Body of pancreas (tissue), 4 donors: ENCODE measurements at regions not wholly inside any gene's neighbourhood (a gene's known extent, or its start where the extent isn't known, plus 50 kb on each side); places are given as distances from the start of the nearest gene placed in this dataset.

ENCODE experiments used
- ATAC-seq: fragments of 150-250 bp; one replicate; pipeline ENCODE4 v1.9.1; 2016
- DNase-seq, 4 donors: peaks; one replicate each; pipeline ENCODE4 v3.0.0-alpha.2; 2019
- H3K27ac ChIP-seq, 4 donors: fragments of 200-600 bp; sonication (generic); 1 replicate in 3 of 4; 2 replicates in 1 of 4; pipeline versions ENCODE4 v1.5.1 to v1.6.1; 2016 to 2019; ENCODE audit warnings: mild to moderate bottlenecking in 1 of 4, mixed read lengths in 1 of 4, moderate library complexity in 1 of 4
- H3K27me3 ChIP-seq, 2 donors: fragments of 200-600 bp; sonication (generic); one replicate each; pipeline ENCODE4 v1.6.0; 2016; ENCODE audit warnings: mild to moderate bottlenecking in 1 of 2
- H3K36me3 ChIP-seq, 2 donors: fragments of 200-600 bp; sonication (generic); replicated peaks in 1 of 2; 2 replicates each; pipeline ENCODE4 v1.5.1; 2016; ENCODE audit warnings: low read depth in 2 of 2; ENCODE audit not compliant: insufficient read depth in 1 of 2
- H3K4me1 ChIP-seq: fragments of 200-600 bp; sonication (generic); one replicate; pipeline ENCODE4 v1.6.0; 2016
- H3K4me3 ChIP-seq, 2 donors: fragments of 200-600 bp; sonication (generic); 1 replicate in 1 of 2; 2 replicates in 1 of 2; pipeline ENCODE4 v1.5.1; 2016 to 2019
- H3K9me3 ChIP-seq, 3 donors: fragments of 200-600 bp; sonication (generic); 1 replicate in 2 of 3; 2 replicates in 1 of 3; pipeline ENCODE4 v1.5.1; 2016
- POLR2A ChIP-seq, 3 donors: fragments of 450-650 bp; IDR thresholded peaks; one replicate each; pipeline ENCODE4 v1.6.1; 2016; ENCODE audit warnings: antibody characterized with exemption in 3 of 3, mild to moderate bottlenecking in 2 of 3
- WGBS, 2 donors: methylation state at CpG; one replicate each; pipeline ENCODE4 v1.1.5; 2017; 5-methylcytosine and 5-hydroxymethylcytosine counted together
- intact Hi-C: fragments of 100-400 bp; cut with DNase I; formaldehyde crosslinking; loops from one replicate; pipeline ENCODE4 v1.15.1; 2023
- TF ChIP-seq, protein P1 (sequence below), 7 experiments: fragments of 450-650 bp in 4 of 7; fragments of 200-600 bp in 3 of 7; sonication (generic) in 3 of 7; IDR thresholded peaks; one replicate each; pipeline ENCODE4 v1.5.1; 2016 to 2019; ENCODE audit warnings: antibody characterized with exemption in 7 of 7

- no peaks in the 10 kb centered on the region for H3K27me3 ChIP-seq
- 68 to 75% methylated on average over 6 of the region's 6 CpGs for WGBS, 2 donors
- no peak for TF ChIP-seq POLR2A (IDR thresholded peaks at IDR 0.05)
- TF ChIP-seq, protein P1, sequence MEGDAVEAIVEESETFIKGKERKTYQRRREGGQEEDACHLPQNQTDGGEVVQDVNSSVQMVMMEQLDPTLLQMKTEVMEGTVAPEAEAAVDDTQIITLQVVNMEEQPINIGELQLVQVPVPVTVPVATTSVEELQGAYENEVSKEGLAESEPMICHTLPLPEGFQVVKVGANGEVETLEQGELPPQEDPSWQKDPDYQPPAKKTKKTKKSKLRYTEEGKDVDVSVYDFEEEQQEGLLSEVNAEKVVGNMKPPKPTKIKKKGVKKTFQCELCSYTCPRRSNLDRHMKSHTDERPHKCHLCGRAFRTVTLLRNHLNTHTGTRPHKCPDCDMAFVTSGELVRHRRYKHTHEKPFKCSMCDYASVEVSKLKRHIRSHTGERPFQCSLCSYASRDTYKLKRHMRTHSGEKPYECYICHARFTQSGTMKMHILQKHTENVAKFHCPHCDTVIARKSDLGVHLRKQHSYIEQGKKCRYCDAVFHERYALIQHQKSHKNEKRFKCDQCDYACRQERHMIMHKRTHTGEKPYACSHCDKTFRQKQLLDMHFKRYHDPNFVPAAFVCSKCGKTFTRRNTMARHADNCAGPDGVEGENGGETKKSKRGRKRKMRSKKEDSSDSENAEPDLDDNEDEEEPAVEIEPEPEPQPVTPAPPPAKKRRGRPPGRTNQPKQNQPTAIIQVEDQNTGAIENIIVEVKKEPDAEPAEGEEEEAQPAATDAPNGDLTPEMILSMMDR (IDR thresholded peaks at IDR 0.05) = no peak
- intact Hi-C loops = no loop called here
- DNase-seq (peak in 2 of 4 donors; percentile 17 to 24), ATAC-seq (no peak)
- no peaks in the 10 kb centered on the region for H3K36me3 ChIP-seq
- H3K27ac ChIP-seq = no peak overlapping the region
- H3K9me3 ChIP-seq = no peaks in the 10 kb centered on the region
- no peaks in the 10 kb centered on the region for H3K4me1 ChIP-seq
- H3K4me3 ChIP-seq = no peak overlapping the region
Measured at GRCh38 chr5:125595095-125595494, 828.1 kb upstream of the GRAMD2B start.

GRCh38 chr5:125595845-125596244 is 827.4 kb upstream of the GRAMD2B start:
- ATAC-seq = no peak
- intact Hi-C loops = no loop called here
- Histone ChIP-seq H3K27me3 (no peaks in the 10 kb centered on the region), H3K9me3 (no peaks in the 10 kb centered on the region), H3K4me1 (no peaks in the 10 kb centered on the region), H3K36me3 (no peaks in the 10 kb centered on the region), H3K4me3 (no peak overlapping the region), H3K27ac (no peak overlapping the region)
- no peak for DNase-seq
- TF ChIP-seq, protein P1 (IDR thresholded peaks at IDR 0.05) = no peak
- WGBS, 2 donors = 77 to 94% methylated on average over 3 of the region's 3 CpGs

GRCh38 chr5:125597338-125597737 is 825.9 kb upstream of the GRAMD2B start:
- ATAC-seq = no peak
- Histone ChIP-seq H3K9me3 (no peaks in the 10 kb centered on the region), H3K27ac (no peak overlapping the region)

GRCh38 chr5:125600559-125600958 is 822.6 kb upstream of the GRAMD2B start:
- no peaks in the 10 kb centered on the region for H3K36me3 ChIP-seq
- H3K4me3 ChIP-seq = no peak overlapping the region
- ATAC-seq (no peak), DNase-seq (no peak)
- intact Hi-C loops = no loop called here
- TF ChIP-seq, protein P1 (IDR thresholded peaks at IDR 0.05) = no peak
- TF ChIP-seq POLR2A (IDR thresholded peaks at IDR 0.05) = no peak
- no peaks in the 10 kb centered on the region for H3K9me3 ChIP-seq
- WGBS, 2 donors = 74 to 85% methylated on average over 1 of the region's 1 CpG
- no peaks in the 10 kb centered on the region for H3K4me1 ChIP-seq
- no peaks in the 10 kb centered on the region for H3K27me3 ChIP-seq
- no peak overlapping the region for H3K27ac ChIP-seq

More at GRCh38 chr5:125597338-125597737, 825.9 kb upstream of the GRAMD2B start:
- Histone ChIP-seq H3K4me3 (no peak overlapping the region), H3K4me1 (no peaks in the 10 kb centered on the region), H3K36me3 (no peaks in the 10 kb centered on the region), H3K27me3 (no peaks in the 10 kb centered on the region)
- intact Hi-C loops = no loop called here
- TF ChIP-seq POLR2A (IDR thresholded peaks at IDR 0.05) = no peak
- TF ChIP-seq, protein P1 (IDR thresholded peaks at IDR 0.05) = no peak
- no peak for DNase-seq
- 86% methylated on average over 2 of the region's 2 CpGs for WGBS, 2 donors

GRCh38 chr5:125602184-125602583 is 821.0 kb upstream of the GRAMD2B start:
- H3K27me3 ChIP-seq = no peaks in the 10 kb centered on the region
- H3K4me3 ChIP-seq = no peak overlapping the region
- DNase-seq (no peak), ATAC-seq (no peak)
- no peaks in the 10 kb centered on the region for H3K36me3 ChIP-seq
- no peak overlapping the region for H3K27ac ChIP-seq
- TF ChIP-seq, protein P1 (IDR thresholded peaks at IDR 0.05) = no peak
- no peak for TF ChIP-seq POLR2A (IDR thresholded peaks at IDR 0.05)
- no peaks in the 10 kb centered on the region for H3K9me3 ChIP-seq
- H3K4me1 ChIP-seq = no peaks in the 10 kb centered on the region
- intact Hi-C loops = no loop called here
- WGBS, 2 donors = 84 to 90% methylated on average over 4 of the region's 4 CpGs
